ENCODE measurements at regions not wholly inside any gene's neighbourhood (a gene's known extent, or its start where the extent isn't known, plus 50 kb on each side); places are given as distances from the start of the nearest gene placed in this dataset.

DNA sequence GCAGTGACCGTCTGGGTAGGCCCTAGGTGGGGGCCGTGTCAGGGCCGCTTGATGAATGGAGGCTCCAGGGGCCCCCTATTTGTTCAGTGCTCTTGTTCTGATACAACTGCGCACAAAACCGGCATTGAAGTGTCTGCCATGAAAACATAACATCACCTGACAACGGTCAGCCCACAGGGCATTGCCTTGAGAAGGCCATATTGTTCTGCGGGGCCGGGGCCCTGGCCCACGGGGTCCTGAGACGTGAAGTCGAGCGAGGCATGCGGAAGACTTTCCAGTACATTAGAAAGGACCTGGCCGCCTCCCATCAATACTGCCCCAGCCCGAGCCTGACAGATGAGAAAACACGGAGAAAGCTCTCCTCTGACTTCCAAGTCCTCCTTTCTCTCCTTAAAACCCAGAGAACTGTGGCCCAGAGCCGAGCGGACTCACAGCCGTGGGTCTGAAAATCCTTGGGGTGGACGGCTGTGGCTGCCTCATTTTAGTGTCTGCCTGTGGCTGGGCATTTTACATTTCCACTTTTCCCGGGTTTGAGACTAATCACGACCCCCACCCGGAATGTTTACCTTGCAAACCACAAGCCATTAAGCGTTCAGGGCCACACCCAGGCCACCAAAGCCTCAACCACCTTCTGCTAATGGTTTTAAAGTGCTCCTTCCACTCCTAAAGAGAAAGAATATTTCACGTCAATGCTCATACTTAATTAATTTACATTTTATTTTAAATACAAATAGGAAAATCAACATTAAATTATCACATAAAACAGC lies 391.0 kb upstream of the IRX2 start:
- no peak overlapping the region for H3K4me3 ChIP-seq (ENCODE audit: low read depth, low read length)
- no peak for FAIRE-seq

DNA sequence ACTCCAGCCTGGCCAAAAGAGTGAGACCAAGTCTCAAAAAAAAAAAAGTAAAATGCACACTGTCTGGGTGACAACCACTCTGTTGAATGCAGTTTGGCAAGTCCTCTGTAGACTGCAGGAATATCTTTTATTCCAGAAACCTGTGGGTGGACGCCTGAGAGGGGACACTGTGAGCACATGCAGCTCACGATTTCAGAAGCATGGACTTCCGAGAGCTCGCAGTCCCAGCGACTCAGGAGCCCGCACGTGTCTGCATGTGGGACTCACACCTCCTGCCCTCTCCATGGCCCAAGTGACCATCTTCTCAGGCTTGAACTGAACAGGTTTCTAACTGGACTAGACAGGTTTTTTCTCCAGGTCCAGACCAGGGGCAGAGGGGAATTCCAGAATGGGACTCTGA lies 388.6 kb upstream of the IRX2 start:
- no peak for DNase-seq (ENCODE audit: low read depth)
- no peaks in the 10 kb centered on the region for H3K27me3 ChIP-seq (ENCODE audit: control insufficient read depth, insufficient read depth, low read length)
- no peak overlapping the region for H3K4me3 ChIP-seq (ENCODE audit: low read depth, low read length)
- FAIRE-seq = no peak
- H3K36me3 ChIP-seq (ENCODE audit: control insufficient read depth, insufficient read depth, low read length) = no peaks in the 10 kb centered on the region
- TF ChIP-seq, protein P1, sequence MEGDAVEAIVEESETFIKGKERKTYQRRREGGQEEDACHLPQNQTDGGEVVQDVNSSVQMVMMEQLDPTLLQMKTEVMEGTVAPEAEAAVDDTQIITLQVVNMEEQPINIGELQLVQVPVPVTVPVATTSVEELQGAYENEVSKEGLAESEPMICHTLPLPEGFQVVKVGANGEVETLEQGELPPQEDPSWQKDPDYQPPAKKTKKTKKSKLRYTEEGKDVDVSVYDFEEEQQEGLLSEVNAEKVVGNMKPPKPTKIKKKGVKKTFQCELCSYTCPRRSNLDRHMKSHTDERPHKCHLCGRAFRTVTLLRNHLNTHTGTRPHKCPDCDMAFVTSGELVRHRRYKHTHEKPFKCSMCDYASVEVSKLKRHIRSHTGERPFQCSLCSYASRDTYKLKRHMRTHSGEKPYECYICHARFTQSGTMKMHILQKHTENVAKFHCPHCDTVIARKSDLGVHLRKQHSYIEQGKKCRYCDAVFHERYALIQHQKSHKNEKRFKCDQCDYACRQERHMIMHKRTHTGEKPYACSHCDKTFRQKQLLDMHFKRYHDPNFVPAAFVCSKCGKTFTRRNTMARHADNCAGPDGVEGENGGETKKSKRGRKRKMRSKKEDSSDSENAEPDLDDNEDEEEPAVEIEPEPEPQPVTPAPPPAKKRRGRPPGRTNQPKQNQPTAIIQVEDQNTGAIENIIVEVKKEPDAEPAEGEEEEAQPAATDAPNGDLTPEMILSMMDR (IDR thresholded peaks at IDR 0.05; ENCODE audit: insufficient read depth, low read length, severe bottlenecking) = no peak

More for the DNA sequence above, 391.0 kb upstream of the IRX2 start:
- no peak for DNase-seq (ENCODE audit: low read depth)
- Histone ChIP-seq H3K36me3 (ENCODE audit: control insufficient read depth, insufficient read depth, low read length) (no peaks in the 10 kb centered on the region), H3K27me3 (ENCODE audit: control insufficient read depth, insufficient read depth, low read length) (no peaks in the 10 kb centered on the region)
- TF ChIP-seq, protein P1 (IDR thresholded peaks at IDR 0.05; ENCODE audit: insufficient read depth, low read length, severe bottlenecking) = no peak

DNA sequence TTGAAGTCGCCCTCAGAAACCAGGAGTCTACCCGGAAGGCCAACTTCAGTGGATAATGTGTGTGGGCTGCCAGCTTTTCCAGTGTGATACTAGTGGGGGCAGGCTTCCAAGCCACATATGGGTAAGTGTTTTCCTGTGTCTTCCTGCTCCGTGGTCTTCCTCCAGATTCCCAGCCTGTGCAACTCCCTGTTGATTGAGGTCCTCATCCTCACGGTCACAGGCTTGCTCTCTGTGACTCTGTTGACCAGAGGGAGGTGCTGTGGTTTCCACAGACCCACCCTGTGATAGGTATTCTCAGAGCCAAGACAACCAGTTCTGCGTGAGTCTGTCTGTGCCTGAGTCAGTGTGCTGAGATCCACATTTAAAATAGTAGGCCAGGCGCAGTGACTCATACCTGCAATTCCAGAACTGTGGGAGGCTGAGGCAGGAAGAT lies 388.0 kb upstream of the IRX2 start:
- Histone ChIP-seq H3K36me3 (ENCODE audit: control insufficient read depth, insufficient read depth, low read length) (no peaks in the 10 kb centered on the region), H3K4me3 (ENCODE audit: low read depth, low read length) (no peak overlapping the region), H3K27me3 (ENCODE audit: control insufficient read depth, insufficient read depth, low read length) (no peaks in the 10 kb centered on the region)
- FAIRE-seq = no peak
- TF ChIP-seq, protein P1 (IDR thresholded peaks at IDR 0.05; ENCODE audit: insufficient read depth, low read length, severe bottlenecking) = no peak
- peak; percentile 50 for DNase-seq (ENCODE audit: low read depth)

DNA sequence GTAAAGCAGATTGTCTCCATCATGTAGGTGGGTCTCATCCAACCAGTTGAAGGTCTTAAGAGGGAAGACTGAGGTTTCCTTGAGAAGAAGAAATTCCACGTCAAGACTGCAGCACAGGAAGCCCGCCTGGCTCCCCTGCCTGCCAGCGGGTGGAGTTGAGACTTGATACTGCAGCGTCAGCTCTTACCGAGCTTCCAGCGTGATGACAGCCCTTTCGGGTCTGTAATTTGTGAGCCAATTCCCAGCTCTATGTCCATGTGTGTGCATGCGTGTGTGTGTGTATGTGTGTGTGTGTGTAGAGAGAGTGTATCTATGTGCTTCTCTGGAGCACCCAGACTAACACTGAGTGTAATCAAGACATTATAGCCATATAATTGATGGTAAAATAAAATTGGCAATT lies 379.7 kb upstream of the IRX2 start:
- no peak overlapping the region for H3K4me3 ChIP-seq (ENCODE audit: low read depth, low read length)
- no peaks in the 10 kb centered on the region for H3K27me3 ChIP-seq (ENCODE audit: control insufficient read depth, insufficient read depth, low read length)
- no peak for FAIRE-seq
- no peaks in the 10 kb centered on the region for H3K36me3 ChIP-seq (ENCODE audit: control insufficient read depth, insufficient read depth, low read length)
- DNase-seq (ENCODE audit: low read depth) = no peak
- TF ChIP-seq, protein P1 (IDR thresholded peaks at IDR 0.05; ENCODE audit: insufficient read depth, low read length, severe bottlenecking) = no peak

DNA sequence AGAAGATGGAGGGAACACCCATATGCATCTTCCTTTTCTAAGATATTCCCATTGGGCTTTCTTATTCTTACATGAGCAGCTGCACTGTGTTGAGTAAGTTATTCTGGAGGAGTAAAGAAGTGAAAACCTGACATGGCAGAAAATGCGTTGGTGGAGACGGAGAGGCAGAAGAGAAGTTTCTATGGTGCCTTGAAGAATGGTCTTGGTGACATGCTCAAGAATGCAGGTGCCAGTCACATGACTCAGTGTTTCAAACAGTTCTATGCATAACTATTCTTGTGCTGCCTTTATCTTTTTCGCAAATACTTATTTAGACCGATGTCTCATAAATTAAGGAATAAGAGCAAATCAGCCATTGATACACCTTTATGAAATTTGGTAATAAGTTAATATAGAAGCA lies 377.8 kb upstream of the IRX2 start:
- TF ChIP-seq, protein P1 (IDR thresholded peaks at IDR 0.05; ENCODE audit: insufficient read depth, low read length, severe bottlenecking) = no peak
- Histone ChIP-seq H3K36me3 (ENCODE audit: control insufficient read depth, insufficient read depth, low read length) (no peaks in the 10 kb centered on the region), H3K27me3 (ENCODE audit: control insufficient read depth, insufficient read depth, low read length) (no peaks in the 10 kb centered on the region), H3K4me3 (ENCODE audit: low read depth, low read length) (no peak overlapping the region)
- FAIRE-seq (no peak), DNase-seq (ENCODE audit: low read depth) (no peak)
